SK-N-MC (cell line): ENCODE measurements at regions not wholly inside any gene's neighbourhood (a gene's known extent, or its start where the extent isn't known, plus 50 kb on each side); places are given as distances from the start of the nearest gene placed in this dataset.

Experiments used
- DNase-seq: peaks from one replicate; pipeline ENCODE4 v3.0.0-alpha.2; 2011; ENCODE audit warnings: low read depth, low spot score
- H3K27ac ChIP-seq: fragments of 200-600 bp; sonication (generic); 2 replicates; pipeline ENCODE4 v1.5.1; 2016; ENCODE audit warnings: mixed run types
- H3K36me3 ChIP-seq: fragments of 200-600 bp; sonication (generic); 2 replicates; pipeline ENCODE4 v1.6.1; 2017; ENCODE audit warnings: antibody characterized with exemption, low read length, mixed read lengths; ENCODE audit not compliant: insufficient read depth
- H3K4me3 ChIP-seq: fragments of 200-600 bp; sonication (generic); 2 replicates; pipeline ENCODE4 v1.5.1; 2016
- H3K9ac ChIP-seq: fragments of 200-600 bp; sonication (generic); 2 replicates; pipeline ENCODE4 v1.8.0; 2017; ENCODE audit warnings: mixed run types, mixed read lengths; ENCODE audit not compliant: insufficient read length
- H3K9me3 ChIP-seq: fragments of 200-600 bp; sonication (generic); 2 replicates; pipeline ENCODE4 v1.6.1; 2017; ENCODE audit warnings: low read depth, mild to moderate bottlenecking, antibody characterized with exemption, low read length, moderate library complexity, mixed read lengths
- EZH2 ChIP-seq: fragments of 200-600 bp; sonication (generic); IDR thresholded peaks from one replicate; pipeline ENCODE4 v1.6.1; 2017; ENCODE audit warnings: antibody characterized with exemption
- FOXP2 ChIP-seq: optimal IDR thresholded peaks from 2 replicates; pipeline ENCODE3; 2011; ENCODE audit warnings: mild to moderate bottlenecking, moderate library complexity; ENCODE audit not compliant: insufficient read depth; ENCODE audit errors: extremely low read length, control extremely low read depth
- POLR2AphosphoS5 ChIP-seq: IDR thresholded peaks from 2 replicates; pipeline ENCODE4 v1.6.1; 2012; ENCODE audit warnings: mild to moderate bottlenecking, low read depth, low read length, borderline replicate concordance

DNA sequence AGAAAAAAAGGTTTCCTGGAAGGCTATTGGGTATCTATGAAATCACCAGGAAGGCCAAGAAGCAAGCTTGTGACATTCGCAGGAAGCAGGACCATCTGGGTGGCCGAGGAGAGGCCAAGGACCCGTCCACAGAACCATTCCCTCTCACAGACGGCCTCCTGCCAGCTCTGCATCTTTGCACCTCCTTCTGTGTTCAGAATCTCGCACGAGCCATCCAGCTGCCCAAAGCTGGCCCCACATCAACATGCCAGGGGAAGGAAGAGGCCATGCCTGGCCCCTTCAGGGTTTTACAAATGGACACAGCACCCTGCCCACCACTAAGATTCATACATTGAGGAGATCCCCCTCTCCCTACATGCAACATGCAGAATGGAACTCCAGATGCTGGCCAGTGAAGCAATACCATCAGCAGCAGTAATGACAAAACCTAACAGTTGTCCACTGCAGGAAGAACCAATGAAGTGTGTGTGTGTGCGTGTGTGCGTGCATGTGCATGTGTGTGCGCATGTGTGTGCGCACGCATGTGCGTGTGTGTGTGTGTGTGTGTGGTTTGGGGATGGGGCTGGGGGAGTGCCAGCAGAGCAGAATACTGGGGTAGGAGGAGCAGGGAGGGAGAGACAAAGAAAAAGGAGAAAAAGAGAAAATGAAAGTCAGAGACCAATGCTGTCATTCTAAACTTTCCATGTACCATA, 184.2 kb upstream of the FOXQ1 start:
- no peak for DNase-seq
- Histone ChIP-seq H3K27ac (no peak overlapping the region), H3K36me3 (no peaks in the 10 kb centered on the region), H3K9me3 (no peaks in the 10 kb centered on the region), H3K4me3 (no peak overlapping the region), H3K9ac (no peak overlapping the region)
- TF ChIP-seq EZH2 (no peak), POLR2AphosphoS5 (no peak), FOXP2 (no peak)

DNA sequence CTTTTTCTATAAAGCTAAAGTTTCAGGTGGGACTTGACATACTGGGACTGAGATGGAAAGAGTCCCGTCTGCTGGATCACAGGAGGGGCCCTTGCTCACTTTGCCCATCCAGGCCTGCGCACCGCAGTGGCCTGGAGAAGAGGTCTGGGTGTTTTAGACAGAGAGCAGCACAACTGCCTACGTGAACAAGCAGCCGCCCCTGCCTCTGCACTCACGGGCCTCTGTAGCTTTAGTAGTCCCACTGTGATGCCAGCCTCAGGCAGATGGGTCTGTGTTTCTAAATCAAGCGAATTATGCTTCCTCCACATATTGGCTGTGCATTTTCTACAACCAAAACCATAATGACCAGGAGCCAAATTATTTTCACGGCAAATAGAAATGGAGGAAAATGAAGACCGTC, 184.8 kb upstream of the FOXQ1 start:
- no peaks in the 10 kb centered on the region for H3K36me3 ChIP-seq
- no peak for TF ChIP-seq FOXP2
- no peak for TF ChIP-seq POLR2AphosphoS5
- no peak for TF ChIP-seq EZH2
- DNase-seq: no peak
- no peaks in the 10 kb centered on the region for H3K9me3 ChIP-seq
- H3K4me3 ChIP-seq: no peak overlapping the region
- H3K9ac ChIP-seq: no peak overlapping the region
- no peak overlapping the region for H3K27ac ChIP-seq

DNA sequence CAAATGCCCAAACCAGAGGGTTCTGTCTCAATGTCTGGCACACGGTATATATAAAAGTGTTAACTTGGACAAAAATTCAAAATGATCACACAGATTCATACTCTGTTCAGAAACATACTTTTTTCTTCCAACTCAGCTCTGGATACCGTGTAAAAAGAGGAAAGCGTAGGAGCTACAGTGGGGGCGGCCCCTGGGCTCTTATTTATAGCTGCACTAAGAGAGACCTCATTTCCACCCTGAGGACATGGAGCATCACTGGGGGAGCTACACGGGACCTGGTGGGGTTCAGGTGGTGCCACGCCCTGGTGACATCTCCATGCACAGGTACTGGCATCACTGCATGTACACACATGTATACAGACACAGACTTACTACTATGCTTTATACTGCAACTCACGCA, 185.9 kb upstream of the FOXQ1 start:
- Histone ChIP-seq H3K9ac (no peak overlapping the region), H3K9me3 (no peaks in the 10 kb centered on the region), H3K36me3 (no peaks in the 10 kb centered on the region), H3K27ac (no peak overlapping the region), H3K4me3 (no peak overlapping the region)
- TF ChIP-seq FOXP2 (no peak), EZH2 (no peak)
- no peak for DNase-seq

DNA sequence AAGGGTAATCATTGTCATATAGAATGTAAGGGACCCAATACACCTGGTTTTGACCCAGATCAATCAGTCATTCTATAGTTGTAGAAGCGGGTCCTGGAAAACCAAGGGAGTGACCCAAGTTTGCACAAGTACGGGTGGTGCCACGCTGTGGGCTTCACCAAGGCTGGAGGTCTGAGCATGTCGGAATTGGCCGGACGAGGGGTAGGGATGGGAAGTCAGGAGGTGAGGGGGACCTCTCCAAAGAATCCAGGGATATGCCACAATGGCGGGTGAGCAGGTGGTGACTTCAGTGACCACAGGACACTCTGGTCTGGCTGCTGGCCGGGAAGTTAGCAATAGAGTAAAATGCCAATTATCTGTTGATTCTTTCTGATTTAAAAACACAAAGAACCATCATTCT, 186.6 kb upstream of the FOXQ1 start:
- Histone ChIP-seq H3K27ac (no peak overlapping the region), H3K9ac (no peak overlapping the region), H3K36me3 (no peaks in the 10 kb centered on the region), H3K9me3 (no peaks in the 10 kb centered on the region), H3K4me3 (no peak overlapping the region)
- DNase-seq: no peak
- TF ChIP-seq POLR2AphosphoS5 (no peak), FOXP2 (no peak), EZH2 (no peak)

DNA sequence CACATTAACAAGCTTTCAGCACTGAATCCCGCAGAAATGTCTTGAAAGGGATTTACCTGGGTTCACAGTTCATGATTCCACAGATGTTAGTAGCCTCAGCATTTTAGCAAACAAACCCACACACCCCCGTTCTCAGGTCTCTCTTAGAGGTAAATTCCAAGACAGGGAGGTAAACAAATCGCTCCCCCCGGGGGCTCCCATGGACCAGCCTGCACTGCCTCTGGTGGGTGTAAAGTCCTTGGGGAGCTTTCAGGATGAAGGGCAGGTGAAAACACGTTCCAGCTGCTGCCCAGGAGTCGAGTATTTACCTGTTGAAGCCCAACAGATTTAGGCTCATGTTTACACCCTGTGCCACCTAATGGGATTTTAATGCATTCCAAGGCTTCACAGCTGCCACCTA, 187.0 kb upstream of the FOXQ1 start:
- H3K36me3 ChIP-seq: no peaks in the 10 kb centered on the region
- no peak for DNase-seq
- TF ChIP-seq POLR2AphosphoS5: no peak
- no peak for TF ChIP-seq FOXP2
- TF ChIP-seq EZH2: no peak
- H3K4me3 ChIP-seq: no peak overlapping the region
- no peak overlapping the region for H3K27ac ChIP-seq
- no peaks in the 10 kb centered on the region for H3K9me3 ChIP-seq
- H3K9ac ChIP-seq: no peak overlapping the region

DNA sequence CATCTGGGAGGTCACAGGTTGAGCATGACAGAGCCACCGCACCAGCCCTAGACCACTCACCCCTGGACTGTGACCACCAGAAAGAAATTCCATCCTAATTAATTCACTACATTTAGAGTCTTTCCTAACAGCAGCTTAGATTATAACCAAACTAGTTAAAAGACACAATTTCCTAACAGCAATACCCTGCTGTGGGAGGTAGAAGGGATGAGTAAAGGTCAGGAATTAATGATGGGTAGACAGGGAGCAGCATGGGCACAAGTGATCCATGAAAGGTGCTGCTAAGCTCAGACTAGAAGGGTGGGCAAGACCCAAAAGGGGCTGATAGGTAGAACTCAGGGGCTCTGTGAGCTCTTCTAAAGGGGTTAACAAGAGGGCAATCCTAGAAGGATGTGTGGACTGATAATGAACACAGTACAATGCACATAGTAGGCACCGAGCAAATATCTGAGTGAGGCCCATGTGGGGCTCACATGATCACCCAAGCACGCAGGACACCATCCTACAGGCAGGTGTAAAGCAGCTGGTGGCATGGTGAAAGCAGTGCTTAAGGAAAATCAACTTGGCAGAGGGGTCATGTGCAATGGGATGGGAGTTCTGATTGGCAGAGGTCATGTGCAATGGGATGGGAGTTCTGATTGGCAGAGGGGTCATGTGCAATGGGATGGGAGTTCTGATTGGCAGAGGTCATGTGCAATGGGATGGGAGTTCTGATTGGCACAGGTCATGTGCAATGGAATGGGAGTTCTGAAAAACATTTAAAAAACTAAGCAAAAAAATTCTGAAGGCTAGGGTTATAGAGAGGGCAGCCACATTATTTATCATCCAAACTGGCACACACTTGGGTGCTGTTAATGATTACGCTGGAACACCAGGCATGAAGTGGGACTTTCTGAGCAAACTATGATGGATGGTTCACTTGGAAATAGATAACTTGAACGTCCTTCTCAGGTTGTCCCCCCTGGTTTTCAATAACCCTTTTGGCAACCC, 188.2 kb upstream of the FOXQ1 start:
- Histone ChIP-seq H3K4me3 (no peak overlapping the region), H3K9ac (no peak overlapping the region), H3K36me3 (no peaks in the 10 kb centered on the region), H3K9me3 (no peaks in the 10 kb centered on the region), H3K27ac (no peak overlapping the region)
- no peak for DNase-seq
- TF ChIP-seq EZH2 (no peak), POLR2AphosphoS5 (no peak), FOXP2 (no peak)

DNA sequence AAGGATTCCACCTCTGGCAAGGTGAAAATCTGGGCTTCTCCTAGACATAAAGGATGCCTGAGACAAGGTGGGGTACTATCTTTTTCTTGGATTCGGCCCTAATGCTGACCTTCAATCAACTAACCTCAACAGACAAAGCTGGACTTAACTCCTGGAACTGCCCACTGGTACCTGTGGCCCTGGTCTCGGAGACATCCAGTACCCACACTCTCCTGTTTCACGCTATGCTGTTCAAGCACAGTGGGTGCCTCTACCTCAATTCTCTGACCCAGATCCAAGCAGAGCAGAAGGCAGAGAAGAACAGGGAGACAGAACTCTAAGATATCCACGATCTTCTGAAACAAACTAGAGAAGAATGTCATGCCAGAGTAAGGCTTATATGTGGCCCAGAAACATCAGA, 189.8 kb upstream of the FOXQ1 start:
- no peaks in the 10 kb centered on the region for H3K9me3 ChIP-seq
- TF ChIP-seq EZH2 (no peak), FOXP2 (no peak), POLR2AphosphoS5 (no peak)
- H3K9ac ChIP-seq: no peak overlapping the region
- no peaks in the 10 kb centered on the region for H3K36me3 ChIP-seq
- no peak for DNase-seq
- H3K4me3 ChIP-seq: no peak overlapping the region
- no peak overlapping the region for H3K27ac ChIP-seq

DNA sequence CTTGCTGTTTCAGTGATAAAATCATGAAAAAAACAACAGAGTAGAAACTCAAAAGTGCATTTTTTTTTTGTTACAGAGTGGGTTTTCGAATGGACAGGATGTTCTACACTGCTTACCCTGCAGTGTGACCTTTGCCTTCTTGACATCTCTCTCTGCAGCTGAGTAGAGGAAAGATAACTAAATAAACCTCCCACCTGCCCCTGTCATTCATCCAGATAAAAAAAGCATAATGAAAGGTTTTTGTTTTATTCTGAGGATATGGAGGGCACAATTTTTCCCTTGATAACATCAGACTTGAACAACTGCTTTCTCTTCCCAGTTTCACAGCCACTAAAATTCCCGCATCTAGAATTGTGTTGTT, 193.6 kb upstream of the FOXQ1 start:
- DNase-seq: no peak
- Histone ChIP-seq H3K9me3 (no peaks in the 10 kb centered on the region), H3K36me3 (no peaks in the 10 kb centered on the region), H3K27ac (no peak overlapping the region), H3K9ac (no peak overlapping the region), H3K4me3 (no peak overlapping the region)
- no peak for TF ChIP-seq POLR2AphosphoS5
- TF ChIP-seq EZH2: no peak
- TF ChIP-seq FOXP2: no peak
